Natural killer cell treated with Interleukin-12 subunit alpha and Interleukin-12 subunit beta and Interleukin-15 and Interleukin-18, amount 100 ng/mL, for 72 hours (primary cell): ENCODE measurements at regions not wholly inside any gene's neighbourhood (a gene's known extent, or its start where the extent isn't known, plus 50 kb on each side); places are given as distances from the start of the nearest gene placed in this dataset.

Source experiments
- ATAC-seq, 2 donors: fragments of 150-1000 bp; cut with Tn5 transposase in 1 of 2; sonication (Bioruptor Pico), chemical (Tn5 transposase) in 1 of 2; 2 replicates each; pipeline ENCODE4 v1.10.0; 2021
- DNase-seq: peaks from one replicate; pipeline ENCODE4 v3.0.0; 2022; ENCODE audit warnings: low spot score
- H3K27ac Mint-ChIP-seq, 2 donors: 1 replicate in 1 of 2; 2 replicates in 1 of 2; pipeline ENCODE4 v1.8.0; 2022; ENCODE audit warnings: mixed read lengths in 2 of 2, mild to moderate bottlenecking in 1 of 2, moderate library complexity in 1 of 2
- H3K27me3 Mint-ChIP-seq, 2 donors: 1 replicate in 1 of 2; 2 replicates in 1 of 2; pipeline ENCODE4 v1.8.0; 2022; ENCODE audit warnings: mixed read lengths in 2 of 2
- H3K36me3 Mint-ChIP-seq: one replicate; pipeline ENCODE4 v1.8.0; 2022; ENCODE audit warnings: mixed read lengths
- H3K4me1 Mint-ChIP-seq, 2 donors: 1 replicate in 1 of 2; 2 replicates in 1 of 2; pipeline ENCODE4 v1.8.0; 2022; ENCODE audit warnings: low read depth in 2 of 2, mixed read lengths in 2 of 2, mild to moderate bottlenecking in 1 of 2
- H3K4me3 Mint-ChIP-seq: one replicate; pipeline ENCODE4 v1.8.0; 2022; ENCODE audit warnings: mixed read lengths
- H3K9me3 Mint-ChIP-seq: 2 replicates; pipeline ENCODE4 v1.8.0; 2022; ENCODE audit warnings: mixed read lengths

DNA sequence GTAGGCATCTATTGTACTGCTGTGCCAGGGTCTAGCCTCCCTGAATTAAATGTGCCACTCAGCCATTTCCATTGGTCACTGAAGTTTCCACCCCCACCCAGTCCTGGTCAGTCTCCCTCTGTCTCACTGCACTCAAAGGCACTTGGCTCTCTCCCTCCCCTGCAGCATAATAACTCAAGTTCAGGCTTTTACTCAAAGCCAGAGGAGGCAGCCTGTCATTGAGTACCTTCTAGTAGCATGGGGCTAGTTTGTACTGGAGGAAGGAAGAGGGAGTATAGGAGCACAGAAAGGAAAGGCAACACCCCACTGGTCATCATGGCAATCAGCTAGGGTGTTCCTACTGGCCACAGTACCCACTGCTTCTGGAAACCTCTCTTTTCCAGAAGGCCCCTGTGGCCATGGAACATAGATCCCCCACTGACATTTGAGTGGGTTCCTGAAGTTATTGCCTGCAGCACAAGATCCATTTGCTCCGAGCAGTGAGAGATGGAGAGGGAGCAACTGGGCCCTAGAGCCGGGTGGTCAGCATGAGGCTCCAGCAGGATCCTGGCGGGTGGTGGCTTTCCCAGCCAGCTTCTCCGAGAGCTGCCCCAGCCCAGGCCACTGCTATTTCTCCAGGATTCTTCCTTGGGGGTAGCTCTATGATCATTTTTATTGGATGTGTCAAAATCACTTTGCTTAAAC lies 89.9 kb upstream of the CPEB4 start:
- no peak for DNase-seq
- Mint-ChIP-seq H3K36me3 (no peaks in the 10 kb centered on the region), H3K4me3 (no peak overlapping the region), H3K27me3 (peaks cover 8 to 13% of the 10 kb centered on the region in 2 donors), H3K9me3 (no peaks in the 10 kb centered on the region), H3K4me1 (no peaks in the 10 kb centered on the region), H3K27ac (no peak overlapping the region)
- ATAC-seq = peak in 1 of 2 donors; percentile 16

DNA sequence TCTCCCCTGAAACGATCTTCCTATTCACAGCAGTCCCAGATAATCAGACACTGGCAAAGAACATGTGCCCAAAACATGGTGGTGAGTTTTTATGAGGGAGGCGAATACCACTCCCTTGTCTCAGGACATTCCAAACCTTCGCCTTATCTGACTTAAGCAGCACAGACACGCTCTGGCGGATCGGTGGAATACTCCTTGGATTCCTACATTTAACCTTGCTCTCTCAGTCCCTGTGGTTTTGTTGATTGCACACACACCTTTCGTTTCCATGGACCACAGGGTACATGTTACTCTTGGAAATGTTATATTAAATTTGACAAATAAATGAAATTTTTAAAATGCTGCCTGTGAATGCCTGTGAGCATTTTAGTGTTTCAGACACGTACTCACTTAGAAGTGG lies 87.8 kb upstream of the CPEB4 start:
- H3K4me1 Mint-ChIP-seq = no peaks in the 10 kb centered on the region
- H3K9me3 Mint-ChIP-seq = no peaks in the 10 kb centered on the region
- no peak for DNase-seq

DNA sequence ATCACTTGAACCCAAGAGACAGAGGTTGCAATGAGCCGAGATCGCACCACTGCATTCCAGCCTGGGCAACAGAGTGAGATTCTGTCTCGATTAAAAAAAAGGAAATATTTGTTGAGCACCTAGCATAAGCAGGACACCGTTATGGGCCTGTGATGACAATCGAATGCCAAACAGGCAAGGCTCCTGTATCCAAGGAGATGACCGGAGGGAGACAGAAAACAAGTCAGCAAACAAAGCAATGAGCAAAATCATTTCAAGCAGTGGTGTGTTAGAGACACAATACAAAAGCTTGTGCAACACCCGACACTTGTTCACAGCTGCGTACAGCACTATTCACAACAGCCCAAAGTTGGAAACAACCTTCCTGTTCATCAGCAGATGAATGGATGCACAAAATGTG lies 87.1 kb upstream of the CPEB4 start:
- Mint-ChIP-seq H3K4me3 (no peak overlapping the region), H3K27me3 (peaks cover 8 to 13% of the 10 kb centered on the region in 2 donors), H3K27ac (no peak overlapping the region), H3K4me1 (no peaks in the 10 kb centered on the region), H3K36me3 (no peaks in the 10 kb centered on the region), H3K9me3 (no peaks in the 10 kb centered on the region)
- ATAC-seq (no peak), DNase-seq (no peak)

More for the DNA sequence above, 87.8 kb upstream of the CPEB4 start:
- Mint-ChIP-seq H3K27me3 (peaks cover 8 to 13% of the 10 kb centered on the region in 2 donors), H3K36me3 (no peaks in the 10 kb centered on the region), H3K4me3 (no peak overlapping the region), H3K27ac (no peak overlapping the region)
- no peak for ATAC-seq

DNA sequence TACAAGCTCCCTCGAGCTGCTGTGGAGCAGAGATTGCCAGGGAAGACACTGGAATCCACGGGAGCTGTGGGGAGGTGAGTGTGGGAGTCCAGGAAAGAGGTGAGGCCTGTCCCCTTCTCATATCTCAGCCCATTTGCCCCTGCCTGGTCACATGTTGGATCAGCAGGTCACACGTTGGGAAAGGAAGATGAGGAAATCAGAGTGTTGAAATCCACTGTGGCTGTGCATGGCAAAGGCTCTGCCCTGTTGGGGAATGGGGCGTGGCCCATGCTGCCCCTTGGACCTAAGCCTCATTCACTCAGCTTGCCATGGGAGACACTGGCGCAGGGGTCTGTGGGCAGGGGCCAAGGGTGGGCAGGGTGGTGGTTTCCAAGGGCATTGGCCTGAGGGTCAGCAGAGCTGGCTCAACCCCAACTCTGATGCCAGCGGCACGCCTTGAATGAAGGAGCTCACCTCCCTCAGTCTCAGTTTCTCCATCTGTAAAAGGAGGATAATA lies 85.4 kb upstream of the CPEB4 start:
- H3K4me3 Mint-ChIP-seq = no peak overlapping the region
- no peaks in the 10 kb centered on the region for H3K9me3 Mint-ChIP-seq
- no peak overlapping the region for H3K27ac Mint-ChIP-seq
- H3K36me3 Mint-ChIP-seq = no peaks in the 10 kb centered on the region
- H3K4me1 Mint-ChIP-seq = no peaks in the 10 kb centered on the region
- no peak for ATAC-seq
- DNase-seq = no peak
- peaks cover 8% of the 10 kb centered on the region in 2 donors for H3K27me3 Mint-ChIP-seq

DNA sequence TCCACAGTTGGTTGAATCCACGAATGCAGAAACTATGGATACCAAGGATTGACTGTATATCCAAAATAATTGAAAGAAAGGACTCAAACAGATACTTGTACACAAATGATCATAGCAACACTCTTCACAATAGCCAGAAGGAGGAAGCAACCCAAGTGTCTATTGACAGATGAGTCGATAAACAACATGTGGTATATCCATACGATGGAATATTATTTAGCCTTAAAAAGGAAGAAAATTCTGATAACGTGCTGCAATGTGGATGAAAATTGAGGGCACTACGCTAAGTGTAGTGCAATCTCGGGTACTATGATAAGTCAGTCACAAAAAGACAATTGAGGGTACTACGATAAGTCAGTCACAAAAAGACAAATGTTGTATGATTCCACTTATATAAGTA lies 83.6 kb upstream of the CPEB4 start:
- Mint-ChIP-seq H3K4me3 (no peak overlapping the region), H3K4me1 (no peaks in the 10 kb centered on the region), H3K27me3 (peaks cover 0 to 5% of the 10 kb centered on the region in 2 donors), H3K36me3 (no peaks in the 10 kb centered on the region), H3K27ac (no peak overlapping the region), H3K9me3 (no peaks in the 10 kb centered on the region)
- DNase-seq (no peak), ATAC-seq (no peak)

DNA sequence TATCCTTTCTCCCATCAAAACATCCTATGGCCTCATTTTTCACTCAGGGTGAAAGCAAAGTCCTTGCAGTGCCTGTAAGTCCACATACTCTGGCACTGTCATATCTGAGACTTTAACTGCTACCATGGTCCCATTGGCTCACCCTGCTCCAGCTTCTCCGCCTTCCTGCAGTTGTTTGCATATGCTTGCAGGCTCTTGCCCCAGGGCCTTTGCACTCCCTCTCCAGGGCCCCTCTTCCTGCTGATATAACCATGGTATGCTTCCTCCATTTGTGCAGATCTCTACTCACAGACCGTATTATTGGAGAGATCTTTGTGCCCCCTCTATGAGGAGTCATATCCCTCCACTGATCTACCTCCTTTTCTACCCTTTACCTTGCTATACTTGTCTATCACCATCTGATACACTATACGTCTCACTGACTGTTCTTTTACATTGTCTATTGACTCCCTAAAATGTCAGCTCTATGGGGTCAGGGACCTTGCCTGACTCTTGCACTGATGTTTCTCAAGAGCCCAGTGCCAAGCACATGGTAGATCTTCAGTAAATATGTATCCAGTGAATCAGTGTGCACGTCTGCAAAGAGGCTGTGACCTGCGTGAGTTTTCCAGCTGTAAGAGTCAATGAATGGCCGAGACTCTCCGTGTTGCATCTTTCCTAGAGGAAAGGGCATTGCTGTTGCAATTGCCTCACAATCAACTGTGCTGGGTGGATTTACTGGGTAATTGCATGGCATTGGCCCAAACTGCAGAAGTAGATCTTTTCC lies 81.7 kb upstream of the CPEB4 start:
- DNase-seq = no peak
- H3K36me3 Mint-ChIP-seq = no peaks in the 10 kb centered on the region
- H3K4me3 Mint-ChIP-seq = no peak overlapping the region
- H3K27me3 Mint-ChIP-seq = peaks cover 0 to 5% of the 10 kb centered on the region in 2 donors
- peaks cover 0 to 11% of the 10 kb centered on the region in 2 donors for H3K4me1 Mint-ChIP-seq
- peaks cover 11% of the 10 kb centered on the region for H3K9me3 Mint-ChIP-seq
- H3K27ac Mint-ChIP-seq = no peak overlapping the region
- ATAC-seq = no peak

DNA sequence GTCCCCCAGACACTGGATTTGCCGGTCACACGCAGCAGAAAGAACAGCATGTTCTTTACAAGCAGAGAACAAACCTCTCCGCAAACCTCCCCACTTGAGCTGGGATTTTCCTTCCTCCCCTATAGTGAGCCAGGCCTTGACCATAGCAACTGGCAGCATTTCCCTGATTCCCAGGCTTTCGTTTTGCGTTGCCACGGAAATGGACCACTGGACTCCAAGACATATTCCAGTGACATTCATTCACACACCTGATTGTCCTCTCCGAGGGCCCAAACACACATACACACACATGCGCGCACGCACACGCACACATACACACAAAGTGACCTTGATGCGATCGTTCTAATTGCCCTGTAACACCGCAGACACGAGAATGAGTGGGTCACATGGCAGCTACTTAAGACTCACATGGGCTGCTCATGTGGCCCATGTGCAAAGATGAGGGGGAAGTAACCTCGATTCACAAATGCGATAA lies 80.9 kb upstream of the CPEB4 start:
- H3K27ac Mint-ChIP-seq = no peak overlapping the region
- ATAC-seq (no peak), DNase-seq (no peak)
- H3K9me3 Mint-ChIP-seq = peaks cover 14% of the 10 kb centered on the region
- H3K36me3 Mint-ChIP-seq = no peaks in the 10 kb centered on the region
- H3K27me3 Mint-ChIP-seq = peaks cover 0 to 2% of the 10 kb centered on the region in 2 donors
- no peak overlapping the region for H3K4me3 Mint-ChIP-seq
- peaks cover 0 to 11% of the 10 kb centered on the region in 2 donors for H3K4me1 Mint-ChIP-seq

DNA sequence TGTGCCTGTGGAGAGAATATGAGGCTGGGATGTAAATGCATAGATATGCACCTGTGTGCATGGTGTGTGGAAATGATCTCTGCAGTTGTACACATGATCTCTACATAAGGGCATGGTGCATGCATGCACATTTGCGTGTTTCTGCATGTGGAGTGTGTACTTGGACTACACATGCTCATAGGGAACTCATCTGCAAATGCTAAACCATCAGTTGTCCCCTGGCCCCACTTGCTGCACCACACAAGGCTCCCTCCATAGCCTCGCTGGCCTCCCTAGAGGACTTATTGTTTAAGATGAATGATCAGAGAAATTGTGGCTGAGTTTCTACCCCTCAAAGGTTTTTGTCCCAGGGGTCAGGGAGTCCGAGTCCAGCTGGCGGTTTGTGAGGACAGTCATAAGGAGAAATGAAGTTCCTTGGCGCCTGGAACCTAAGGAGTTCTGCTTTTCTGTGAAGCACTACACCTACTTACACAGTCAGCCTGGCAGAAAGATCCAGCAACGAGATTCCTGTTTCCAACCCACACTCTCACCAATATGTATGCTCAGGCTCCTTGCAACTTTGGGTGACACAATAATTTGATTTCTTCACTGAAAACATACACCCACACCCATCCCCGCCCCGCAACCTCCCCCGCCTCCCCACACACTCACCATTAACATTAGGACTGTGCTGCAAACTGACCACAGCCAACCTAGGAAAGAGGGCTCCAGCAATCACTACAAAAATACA lies 79.9 kb upstream of the CPEB4 start:
- Mint-ChIP-seq H3K36me3 (no peaks in the 10 kb centered on the region), H3K4me3 (no peak overlapping the region)
- no peak for ATAC-seq

DNA sequence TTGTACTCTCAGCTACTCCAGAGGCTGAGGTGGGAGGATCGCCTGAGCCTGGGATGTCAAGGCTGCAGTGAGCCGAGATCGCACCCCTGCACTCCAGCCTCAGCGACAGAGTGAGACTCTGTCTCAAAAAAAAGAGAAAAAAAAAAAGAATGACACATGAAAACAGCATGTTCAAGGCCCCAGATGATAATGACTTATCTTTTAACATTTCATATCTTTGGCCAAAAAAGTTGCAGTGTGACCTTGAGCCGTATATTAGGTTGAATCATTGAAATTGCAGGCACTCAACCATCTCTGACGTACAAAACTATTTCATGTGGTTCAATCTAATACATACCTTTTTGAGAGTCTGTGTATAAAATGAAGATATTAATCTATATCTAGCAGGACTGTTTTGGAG lies 79.1 kb upstream of the CPEB4 start:
- DNase-seq (no peak), ATAC-seq (no peak)
- Mint-ChIP-seq H3K27me3 (peaks cover 5 to 6% of the 10 kb centered on the region in 2 donors), H3K4me3 (no peak overlapping the region), H3K9me3 (peaks cover 14% of the 10 kb centered on the region), H3K27ac (no peak overlapping the region), H3K36me3 (no peaks in the 10 kb centered on the region), H3K4me1 (peaks cover 0 to 11% of the 10 kb centered on the region in 2 donors)

More for the DNA sequence above, 79.9 kb upstream of the CPEB4 start:
- peaks cover 0 to 2% of the 10 kb centered on the region in 2 donors for H3K27me3 Mint-ChIP-seq
- peaks cover 0 to 11% of the 10 kb centered on the region in 2 donors for H3K4me1 Mint-ChIP-seq
- no peak for DNase-seq
- H3K27ac Mint-ChIP-seq = no peak overlapping the region
- H3K9me3 Mint-ChIP-seq = peaks cover 14% of the 10 kb centered on the region

DNA sequence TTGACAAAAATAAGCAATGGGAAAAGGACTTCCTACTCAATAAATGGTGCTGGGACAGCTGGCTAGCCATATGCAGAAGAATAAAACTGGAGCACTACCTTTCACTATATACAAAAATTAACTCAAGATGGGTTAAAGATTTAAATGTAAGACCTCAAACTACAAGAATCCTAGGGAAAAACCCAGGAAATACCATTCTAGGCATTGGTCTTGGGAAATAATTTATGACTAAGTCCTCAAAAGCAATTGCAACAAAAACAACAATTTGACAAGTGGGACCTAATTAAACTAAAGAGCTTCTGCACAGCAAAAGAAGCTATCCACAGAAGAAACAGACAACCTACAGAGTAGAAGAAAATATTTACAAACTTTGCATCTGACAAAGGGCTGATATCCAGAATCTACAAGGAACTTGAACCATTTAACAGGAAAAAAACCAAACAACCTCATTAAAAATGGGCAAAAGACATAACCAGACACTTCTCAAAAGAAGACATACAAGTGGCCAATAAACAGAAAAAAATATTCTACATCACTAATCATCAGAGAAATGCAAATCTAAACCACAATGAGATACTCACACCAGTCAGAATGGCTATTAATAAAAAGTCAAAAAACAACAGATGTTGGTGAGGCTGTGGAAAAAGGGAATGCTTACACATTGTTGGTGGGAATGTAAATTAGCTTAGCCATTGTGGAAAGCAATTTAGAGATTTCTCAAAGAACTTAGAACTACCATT lies 75.2 kb upstream of the CPEB4 start:
- Mint-ChIP-seq H3K9me3 (peaks cover 14% of the 10 kb centered on the region), H3K27me3 (peaks cover 14 to 23% of the 10 kb centered on the region in 2 donors), H3K27ac (no peak overlapping the region), H3K4me3 (no peak overlapping the region), H3K36me3 (no peaks in the 10 kb centered on the region), H3K4me1 (peaks cover 0 to 11% of the 10 kb centered on the region in 2 donors)
- ATAC-seq = no peak
- no peak for DNase-seq

DNA sequence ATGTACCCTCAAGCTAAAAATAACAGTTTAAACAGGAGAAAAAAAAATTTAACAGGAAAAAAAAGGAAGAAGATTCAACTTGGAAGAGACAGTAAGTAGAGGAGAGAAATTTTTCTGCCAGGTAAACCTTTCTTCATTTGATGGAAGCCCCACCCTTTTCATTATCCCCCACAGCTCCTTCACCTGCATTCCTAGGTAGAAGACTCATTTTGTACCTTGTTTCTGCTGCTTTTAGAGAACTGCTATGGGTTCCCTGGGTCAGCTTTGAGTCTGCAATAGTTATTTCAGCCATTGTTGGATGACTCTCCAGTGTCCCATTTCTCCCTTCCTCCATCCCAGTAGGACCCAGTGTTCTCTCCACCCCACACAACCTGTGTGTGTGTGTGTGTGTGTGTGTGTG lies 74.1 kb upstream of the CPEB4 start:
- Mint-ChIP-seq H3K27me3 (peaks cover 14 to 23% of the 10 kb centered on the region in 2 donors), H3K36me3 (no peaks in the 10 kb centered on the region), H3K4me1 (peaks cover 0 to 11% of the 10 kb centered on the region in 2 donors), H3K4me3 (no peak overlapping the region), H3K9me3 (peaks cover 14% of the 10 kb centered on the region), H3K27ac (no peak overlapping the region)
- ATAC-seq (no peak), DNase-seq (no peak)

DNA sequence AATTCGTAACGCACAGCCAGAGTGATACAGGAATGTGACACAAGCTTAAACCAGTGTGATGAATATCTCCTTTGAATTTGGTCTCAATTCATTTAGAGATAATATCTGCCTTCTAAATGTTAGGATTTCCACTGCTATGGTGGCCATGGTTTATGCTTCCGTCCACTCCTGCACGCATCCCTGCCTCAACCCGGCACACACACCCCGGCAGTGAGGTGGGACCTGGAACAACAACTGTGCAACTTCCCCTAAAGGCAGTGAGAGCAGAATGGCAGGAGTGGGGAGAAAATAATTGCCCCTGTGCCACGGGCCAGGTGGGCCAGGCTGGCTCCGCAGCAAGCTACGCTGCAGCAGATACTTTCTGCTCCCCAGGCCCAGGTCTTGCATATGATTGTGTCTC lies 72.6 kb upstream of the CPEB4 start:
- peaks cover 14 to 23% of the 10 kb centered on the region in 2 donors for H3K27me3 Mint-ChIP-seq
- DNase-seq (no peak), ATAC-seq (no peak)
- H3K36me3 Mint-ChIP-seq = no peaks in the 10 kb centered on the region
- no peak overlapping the region for H3K27ac Mint-ChIP-seq
- H3K4me1 Mint-ChIP-seq = peaks cover 0 to 9% of the 10 kb centered on the region in 2 donors
- peaks cover 10% of the 10 kb centered on the region for H3K9me3 Mint-ChIP-seq
- H3K4me3 Mint-ChIP-seq = no peak overlapping the region

DNA sequence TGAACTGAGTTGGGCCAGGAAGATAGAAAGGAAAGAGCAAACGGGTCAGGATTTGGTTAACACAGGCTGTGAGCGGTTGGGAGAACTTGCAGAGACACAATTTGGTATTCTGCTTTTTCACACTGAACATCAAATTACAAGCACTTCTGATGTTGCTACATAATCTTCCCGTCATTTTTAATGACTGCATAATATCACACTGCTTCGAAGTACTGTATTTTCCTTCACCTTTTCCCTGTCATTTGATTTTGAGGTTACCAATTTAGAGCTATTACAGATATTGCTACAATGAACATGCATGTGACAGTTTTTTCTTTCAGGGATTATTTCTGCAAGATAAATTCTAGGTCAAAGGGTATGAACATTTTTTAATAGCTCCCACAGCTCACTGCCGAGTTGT lies 71.4 kb upstream of the CPEB4 start:
- no peaks in the 10 kb centered on the region for H3K36me3 Mint-ChIP-seq
- no peak for DNase-seq
- H3K4me3 Mint-ChIP-seq = no peak overlapping the region
- peaks cover 14 to 23% of the 10 kb centered on the region in 2 donors for H3K27me3 Mint-ChIP-seq
- H3K4me1 Mint-ChIP-seq = peaks cover 5 to 6% of the 10 kb centered on the region in 2 donors
- ATAC-seq = no peak
- H3K27ac Mint-ChIP-seq = no peak overlapping the region
- peaks cover 2% of the 10 kb centered on the region for H3K9me3 Mint-ChIP-seq
